OCI-LY3 (cell line): ENCODE measurements at regions not wholly inside any gene's neighbourhood (a gene's known extent, or its start where the extent isn't known, plus 50 kb on each side); places are given as distances from the start of the nearest gene placed in this dataset.

Experiments
- EZH2phosphoT487 ChIP-seq: fragments of 200-600 bp; shearing (Covaris generic); IDR thresholded peaks from 2 replicates; pipeline ENCODE4 v1.6.1; 2018; ENCODE audit warnings: antibody characterized with exemption, mixed run types, low read depth
- TF ChIP-seq, protein P1 (sequence below): fragments of 200-600, 300-600 bp; sonication (generic); IDR thresholded peaks from 2 replicates; pipeline ENCODE4 v1.5.1; 2014; ENCODE audit warnings: antibody characterized with exemption, low read length, low read depth

DNA sequence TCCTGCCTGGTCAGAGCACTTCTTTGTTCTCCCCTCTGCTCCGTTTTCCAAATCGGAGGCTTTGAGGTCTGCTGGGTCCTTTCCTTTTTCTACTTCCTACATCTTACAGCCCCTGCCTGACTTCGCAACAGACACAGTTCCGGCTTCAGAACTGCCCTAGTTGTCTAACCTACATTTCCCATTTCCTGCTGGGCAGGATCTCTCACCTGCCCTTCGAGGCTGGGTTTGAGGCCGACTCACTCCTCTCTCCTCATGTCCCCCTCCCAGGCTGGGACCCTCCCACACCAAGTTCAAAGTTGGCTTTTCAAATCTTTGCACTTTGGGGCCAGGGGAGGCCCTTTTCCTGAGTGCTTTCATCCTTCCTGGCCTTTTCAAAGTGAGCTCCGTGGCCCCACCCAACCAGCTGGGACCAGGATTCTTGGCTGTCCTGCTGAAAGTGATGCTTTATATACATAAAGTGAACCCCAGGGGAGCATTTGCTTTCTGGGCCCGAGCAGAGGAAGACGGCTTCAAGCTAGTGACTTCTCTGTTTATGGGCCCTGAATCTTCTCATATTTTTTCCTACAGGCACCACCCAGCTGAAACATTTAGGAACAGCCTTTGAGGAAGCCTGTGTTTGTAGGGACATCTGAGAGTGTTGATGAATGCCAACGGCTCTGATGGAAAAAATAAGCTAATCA, 281.0 kb upstream of the CRY1 start:
- TF ChIP-seq, protein P1, sequence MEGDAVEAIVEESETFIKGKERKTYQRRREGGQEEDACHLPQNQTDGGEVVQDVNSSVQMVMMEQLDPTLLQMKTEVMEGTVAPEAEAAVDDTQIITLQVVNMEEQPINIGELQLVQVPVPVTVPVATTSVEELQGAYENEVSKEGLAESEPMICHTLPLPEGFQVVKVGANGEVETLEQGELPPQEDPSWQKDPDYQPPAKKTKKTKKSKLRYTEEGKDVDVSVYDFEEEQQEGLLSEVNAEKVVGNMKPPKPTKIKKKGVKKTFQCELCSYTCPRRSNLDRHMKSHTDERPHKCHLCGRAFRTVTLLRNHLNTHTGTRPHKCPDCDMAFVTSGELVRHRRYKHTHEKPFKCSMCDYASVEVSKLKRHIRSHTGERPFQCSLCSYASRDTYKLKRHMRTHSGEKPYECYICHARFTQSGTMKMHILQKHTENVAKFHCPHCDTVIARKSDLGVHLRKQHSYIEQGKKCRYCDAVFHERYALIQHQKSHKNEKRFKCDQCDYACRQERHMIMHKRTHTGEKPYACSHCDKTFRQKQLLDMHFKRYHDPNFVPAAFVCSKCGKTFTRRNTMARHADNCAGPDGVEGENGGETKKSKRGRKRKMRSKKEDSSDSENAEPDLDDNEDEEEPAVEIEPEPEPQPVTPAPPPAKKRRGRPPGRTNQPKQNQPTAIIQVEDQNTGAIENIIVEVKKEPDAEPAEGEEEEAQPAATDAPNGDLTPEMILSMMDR, result no peak
- no peak for TF ChIP-seq EZH2phosphoT487
